BE2C (cell line): ENCODE measurements at regions not wholly inside any gene's neighbourhood (a gene's known extent, or its start where the extent isn't known, plus 50 kb on each side); places are given as distances from the start of the nearest gene placed in this dataset.
"Not testable (repeated sequence)": the region's sequence is repeated elsewhere in the genome, so short reads cannot be mapped to it uniquely, and the experiment has no call there.

ENCODE experiments used
- DNase-seq: peaks from one replicate; pipeline ENCODE4 v3.0.0-alpha.2; 2020
- H3K27me3 ChIP-seq: fragments of 250-450 bp; sonication (Bioruptor Pico); 2 replicates; pipeline ENCODE4 v1.5.1; 2020; ENCODE audit warnings: mild to moderate bottlenecking
- H3K36me3 ChIP-seq: fragments of 250-450 bp; sonication (Bioruptor Pico); 2 replicates; pipeline ENCODE4 v1.5.1; 2020; ENCODE audit warnings: mild to moderate bottlenecking
- H3K4me1 ChIP-seq: fragments of 250-450 bp; sonication (Bioruptor Pico); 2 replicates; pipeline ENCODE4 v1.5.1; 2020
- H3K4me3 ChIP-seq: 2 replicates; pipeline ENCODE4 v1.5.1; 2011; ENCODE audit warnings: low read depth, low read length
- H3K9me3 ChIP-seq: fragments of 250-450 bp; sonication (Bioruptor Pico); 2 replicates; pipeline ENCODE4 v1.5.1; 2020
- TF ChIP-seq, protein P1 (sequence below): IDR thresholded peaks from 2 replicates; pipeline ENCODE4 v1.5.1; 2012; ENCODE audit warnings: mild to moderate bottlenecking, low read depth, low read length

DNA sequence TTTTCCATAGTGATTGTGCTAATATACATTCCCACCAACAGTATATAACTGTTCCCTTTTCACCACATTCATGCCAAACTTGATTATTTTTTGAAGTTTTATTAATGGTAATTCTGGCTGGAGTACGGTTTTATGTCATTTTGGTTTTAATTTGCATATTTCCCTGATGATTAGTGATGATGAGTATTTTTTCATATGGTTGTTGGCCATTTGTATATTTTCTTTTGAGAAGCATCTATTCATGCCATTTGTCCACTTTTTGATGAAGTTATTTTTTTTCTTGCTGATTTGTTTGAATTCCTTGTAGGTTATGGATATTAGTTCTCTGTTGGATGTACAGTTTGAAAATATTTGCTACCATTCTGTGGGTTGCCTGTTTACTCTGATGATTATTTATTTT lies 484.4 kb upstream of the SPRY2 start:
- Histone ChIP-seq H3K4me1 (no peaks in the 10 kb centered on the region), H3K36me3 (no peaks in the 10 kb centered on the region), H3K27me3 (no peaks in the 10 kb centered on the region), H3K4me3 (no peak overlapping the region), H3K9me3 (no peaks in the 10 kb centered on the region)
- no peak for DNase-seq
- TF ChIP-seq, protein P1, sequence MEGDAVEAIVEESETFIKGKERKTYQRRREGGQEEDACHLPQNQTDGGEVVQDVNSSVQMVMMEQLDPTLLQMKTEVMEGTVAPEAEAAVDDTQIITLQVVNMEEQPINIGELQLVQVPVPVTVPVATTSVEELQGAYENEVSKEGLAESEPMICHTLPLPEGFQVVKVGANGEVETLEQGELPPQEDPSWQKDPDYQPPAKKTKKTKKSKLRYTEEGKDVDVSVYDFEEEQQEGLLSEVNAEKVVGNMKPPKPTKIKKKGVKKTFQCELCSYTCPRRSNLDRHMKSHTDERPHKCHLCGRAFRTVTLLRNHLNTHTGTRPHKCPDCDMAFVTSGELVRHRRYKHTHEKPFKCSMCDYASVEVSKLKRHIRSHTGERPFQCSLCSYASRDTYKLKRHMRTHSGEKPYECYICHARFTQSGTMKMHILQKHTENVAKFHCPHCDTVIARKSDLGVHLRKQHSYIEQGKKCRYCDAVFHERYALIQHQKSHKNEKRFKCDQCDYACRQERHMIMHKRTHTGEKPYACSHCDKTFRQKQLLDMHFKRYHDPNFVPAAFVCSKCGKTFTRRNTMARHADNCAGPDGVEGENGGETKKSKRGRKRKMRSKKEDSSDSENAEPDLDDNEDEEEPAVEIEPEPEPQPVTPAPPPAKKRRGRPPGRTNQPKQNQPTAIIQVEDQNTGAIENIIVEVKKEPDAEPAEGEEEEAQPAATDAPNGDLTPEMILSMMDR, result no peak

- no peak for DNase-seq
- H3K4me3 ChIP-seq, result no peak overlapping the region
- no peaks in the 10 kb centered on the region for H3K4me1 ChIP-seq
- no peaks in the 10 kb centered on the region for H3K27me3 ChIP-seq
- no peaks in the 10 kb centered on the region for H3K36me3 ChIP-seq
- TF ChIP-seq, protein P1, result no peak
- H3K9me3 ChIP-seq, result no peaks in the 10 kb centered on the region
These were observed 483.3 kb upstream of the SPRY2 start for GRCh38 chr13:80824229-80824628.

DNA sequence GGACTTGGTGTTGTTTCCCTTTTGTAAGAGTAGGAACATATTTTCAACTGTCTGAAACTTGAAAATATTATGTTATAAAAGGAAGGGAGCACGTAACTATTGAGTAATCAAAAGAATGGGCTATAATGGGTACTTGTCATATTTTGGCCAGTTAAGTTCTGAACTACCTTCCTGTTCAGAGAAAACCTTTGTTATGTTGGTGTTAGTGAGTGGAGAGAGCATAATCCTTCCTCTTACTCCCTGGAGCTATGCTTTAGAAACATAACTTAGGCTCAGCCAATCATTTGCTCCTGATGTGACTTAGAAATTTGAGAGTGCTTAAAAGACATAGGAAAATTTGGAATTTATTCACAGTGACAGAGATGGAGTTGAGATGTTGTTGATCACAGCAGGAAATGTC lies 482.5 kb upstream of the SPRY2 start:
- TF ChIP-seq, protein P1, result no peak
- Histone ChIP-seq H3K36me3 (no peaks in the 10 kb centered on the region), H3K27me3 (no peaks in the 10 kb centered on the region), H3K9me3 (no peaks in the 10 kb centered on the region), H3K4me3 (no peak overlapping the region), H3K4me1 (no peaks in the 10 kb centered on the region)
- no peak for DNase-seq

GRCh38 chr13:80821466-80821865 lies 480.5 kb upstream of the SPRY2 start:
- H3K27me3 ChIP-seq, result no peaks in the 10 kb centered on the region
- H3K36me3 ChIP-seq, result no peaks in the 10 kb centered on the region
- no peaks in the 10 kb centered on the region for H3K9me3 ChIP-seq
- TF ChIP-seq, protein P1, result no peak
- H3K4me3 ChIP-seq, result no peak overlapping the region
- no peaks in the 10 kb centered on the region for H3K4me1 ChIP-seq
- DNase-seq, result no peak

DNA sequence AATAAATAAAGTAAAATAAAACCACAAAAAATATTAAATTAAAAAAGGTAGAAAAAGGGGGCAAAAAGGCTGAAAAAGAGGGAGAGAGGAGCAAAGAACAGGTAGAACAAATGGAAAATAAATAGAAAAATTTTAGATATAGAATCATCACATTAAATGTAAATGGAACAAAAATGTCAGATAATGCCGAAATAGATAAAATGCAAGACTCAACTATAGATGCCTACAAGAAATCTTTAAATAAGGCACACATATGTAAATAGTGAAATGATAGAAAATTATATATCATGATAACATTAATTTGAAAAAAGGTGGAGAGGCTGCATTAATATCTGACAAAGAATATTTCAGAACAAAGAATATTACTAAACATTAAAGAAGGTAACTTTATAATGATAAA lies 477.1 kb upstream of the SPRY2 start:
- Histone ChIP-seq H3K9me3 (no peaks in the 10 kb centered on the region), H3K4me3 (no peak overlapping the region), H3K27me3 (no peaks in the 10 kb centered on the region), H3K4me1 (no peaks in the 10 kb centered on the region), H3K36me3 (no peaks in the 10 kb centered on the region)
- TF ChIP-seq, protein P1, result no peak
- no peak for DNase-seq

DNA sequence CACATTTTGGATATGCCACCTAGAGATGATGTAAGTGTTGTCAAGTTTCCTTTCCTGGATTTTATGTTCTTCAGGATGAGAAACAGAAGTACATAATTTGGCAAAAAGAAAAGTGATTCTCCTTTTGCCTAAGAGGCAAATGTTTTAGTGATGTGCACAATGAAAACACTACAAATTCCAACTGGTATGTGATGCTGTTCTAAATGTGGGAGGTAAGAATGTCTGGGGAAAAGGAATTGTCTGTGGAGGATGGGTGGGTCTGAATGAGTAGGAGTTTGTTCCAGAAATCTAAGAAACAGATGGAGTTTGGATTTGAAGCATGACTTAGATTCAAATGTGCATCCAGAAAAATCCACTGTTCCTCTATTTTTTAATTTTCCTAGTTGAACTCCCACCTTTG lies 473.6 kb upstream of the SPRY2 start:
- Histone ChIP-seq H3K4me3 (no peak overlapping the region), H3K4me1 (no peaks in the 10 kb centered on the region), H3K27me3 (no peaks in the 10 kb centered on the region), H3K36me3 (no peaks in the 10 kb centered on the region), H3K9me3 (no peaks in the 10 kb centered on the region)
- DNase-seq, result no peak
- TF ChIP-seq, protein P1, result no peak

GRCh38 chr13:80810294-80810693 lies 469.4 kb upstream of the SPRY2 start:
- H3K36me3 ChIP-seq, DNase-seq: not testable (repeated sequence)

More at GRCh38 chr13:80810294-80810693, 469.4 kb upstream of the SPRY2 start:
- not testable (repeated sequence) for H3K9me3 ChIP-seq, H3K4me1 ChIP-seq, H3K4me3 ChIP-seq, H3K27me3 ChIP-seq
